GM10266 (cell line): ENCODE measurements at regions not wholly inside any gene's neighbourhood (a gene's known extent, or its start where the extent isn't known, plus 50 kb on each side); places are given as distances from the start of the nearest gene placed in this dataset.

Source experiments
- DNase-seq: peaks from one replicate; pipeline ENCODE4 v3.0.0; 2012; ENCODE audit errors: extremely low spot score
- CTCF ChIP-seq: IDR thresholded peaks from 2 replicates; pipeline ENCODE4 v1.5.1; 2012; ENCODE audit warnings: mild to moderate bottlenecking, low read depth; ENCODE audit not compliant: control insufficient read depth, insufficient read depth; ENCODE audit errors: missing control alignments

GRCh38 chr13:26929971-26930730 is 169.6 kb upstream of the GPR12 start:
- TF ChIP-seq CTCF, result peak; percentile 91
- DNase-seq, result peak; percentile 70

- no peak for DNase-seq
- no peak for TF ChIP-seq CTCF
Observed at GRCh38 chr13:26927511-26927910, 166.9 kb upstream of the GPR12 start.

GRCh38 chr13:26926371-26926770 is 165.8 kb upstream of the GPR12 start:
- DNase-seq, result no peak
- TF ChIP-seq CTCF, result no peak

GRCh38 chr13:26923824-26924605 is 163.4 kb upstream of the GPR12 start:
- no peak for DNase-seq

GRCh38 chr13:26921918-26922317 is 161.3 kb upstream of the GPR12 start:
- DNase-seq, result no peak

More at GRCh38 chr13:26923824-26924605, 163.4 kb upstream of the GPR12 start:
- no peak for TF ChIP-seq CTCF

GRCh38 chr13:26920614-26921355 is 160.2 kb upstream of the GPR12 start:
- no peak for TF ChIP-seq CTCF
- no peak for DNase-seq

More at GRCh38 chr13:26921918-26922317, 161.3 kb upstream of the GPR12 start:
- no peak for TF ChIP-seq CTCF
